ENCODE measurements at regions not wholly inside any gene's neighbourhood (a gene's known extent, or its start where the extent isn't known, plus 50 kb on each side); places are given as distances from the start of the nearest gene placed in this dataset.

GRCh38 chr2:173614265-173614930 is 259.7 kb downstream of the CDCA7 start:
- intact Hi-C loops (cut with micrococcal nuclease; ENCODE audit: unreplicated experiment) = no loop called here
- ChIA-PET POLR2A (ENCODE audit: low non-redundant PET) (no interaction called here), CTCF (interaction anchor here (0.5 kb wide), 1 partner anchor 723 kb away, joined by 4 read pairs; no protein-coding TSS in a partner anchor)
- no peak for DNase-seq (ENCODE audit: low spot score)
- H3K4me3 ChIP-seq (ENCODE audit: low read depth, low read length, poor library complexity, severe bottlenecking) = no peak overlapping the region
- peaks cover 57% of the 10 kb centered on the region for H3K27me3 ChIP-seq (replicated peaks; ENCODE audit: insufficient read depth, low read depth, low read length, poor library complexity)
- no TSS peak for BruUV-seq (replicated peaks)
- no peaks in the 10 kb centered on the region for H3K36me3 ChIP-seq (ENCODE audit: insufficient read depth, low read length, poor library complexity, severe bottlenecking)
- H3K9me3 ChIP-seq (ENCODE audit: low read depth, low read length, poor library complexity, severe bottlenecking) = no peaks in the 10 kb centered on the region
- H3K4me1 ChIP-seq (ENCODE audit: insufficient read depth, low read length, poor library complexity, severe bottlenecking) = no peaks in the 10 kb centered on the region
- no peak overlapping the region for H3K27ac ChIP-seq (ENCODE audit: low read depth, low read length, poor library complexity, severe bottlenecking)
- TF ChIP-seq EZH2 (IDR thresholded peaks at IDR 0.05; ENCODE audit: borderline replicate concordance, low read depth, low read length, poor library complexity, severe bottlenecking) (no peak), CTCF (conservative IDR thresholded peaks at IDR 0.05; ENCODE audit: low read depth, low read length) (no peak)

DNA sequence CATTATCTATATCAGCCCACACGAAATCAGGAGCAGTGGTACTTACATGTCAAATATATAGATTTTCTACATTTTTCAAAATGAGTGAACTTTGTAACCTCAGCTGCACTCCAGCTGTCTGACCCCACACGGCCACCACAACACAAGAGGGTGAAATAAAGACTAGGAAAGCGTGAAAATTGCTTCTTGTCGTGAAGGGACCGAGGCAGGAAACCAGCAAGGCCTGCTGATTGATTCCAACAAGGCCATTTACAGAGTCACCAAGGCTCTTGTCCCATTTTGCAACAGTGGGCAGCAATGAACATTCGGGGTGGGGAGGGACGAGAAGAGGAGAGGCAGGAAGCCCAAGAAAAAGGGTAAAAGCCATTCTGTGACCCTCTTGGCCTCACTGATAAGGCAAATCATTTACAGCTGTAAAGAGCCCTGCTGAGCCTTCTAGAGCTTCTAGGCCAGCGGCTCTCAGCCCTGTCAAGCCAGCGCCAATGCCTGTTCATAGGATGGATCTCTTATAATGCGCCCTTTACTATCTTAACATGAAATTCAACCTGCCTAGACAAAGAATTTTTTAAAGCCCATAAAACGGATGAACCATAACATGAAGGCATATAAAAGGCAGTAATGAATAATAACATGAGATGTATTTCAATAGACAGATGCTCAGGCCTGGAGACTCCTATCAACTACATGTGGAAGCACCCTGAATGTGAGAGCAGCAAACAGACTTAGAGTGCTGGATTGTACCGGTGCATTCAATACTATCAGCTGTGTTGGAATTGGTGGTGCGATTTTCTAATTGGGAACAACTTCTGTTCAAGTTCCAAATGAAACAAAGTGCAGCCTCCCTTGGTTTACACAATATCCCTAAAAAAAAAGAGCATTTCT is 269.0 kb downstream of the CDCA7 start:
- H3K9me3 ChIP-seq (ENCODE audit: low read depth, low read length, poor library complexity, severe bottlenecking) = no peaks in the 10 kb centered on the region
- TF ChIP-seq CTCF (conservative IDR thresholded peaks at IDR 0.05; ENCODE audit: low read depth, low read length) (no peak), EZH2 (IDR thresholded peaks at IDR 0.05; ENCODE audit: borderline replicate concordance, low read depth, low read length, poor library complexity, severe bottlenecking) (no peak)
- H3K27me3 ChIP-seq (replicated peaks; ENCODE audit: insufficient read depth, low read depth, low read length, poor library complexity) = peaks cover under 1% of the 10 kb centered on the region
- H3K4me1 ChIP-seq (ENCODE audit: insufficient read depth, low read length, poor library complexity, severe bottlenecking) = no peaks in the 10 kb centered on the region
- DNase-seq (ENCODE audit: low spot score) = no peak
- no TSS peak for BruUV-seq (replicated peaks)
- no peak overlapping the region for H3K4me3 ChIP-seq (ENCODE audit: low read depth, low read length, poor library complexity, severe bottlenecking)
- CTCF ChIA-PET = no interaction called here
- intact Hi-C loops (cut with micrococcal nuclease; ENCODE audit: unreplicated experiment) = no loop called here
- no peak overlapping the region for H3K27ac ChIP-seq (ENCODE audit: low read depth, low read length, poor library complexity, severe bottlenecking)
- H3K36me3 ChIP-seq (ENCODE audit: insufficient read depth, low read length, poor library complexity, severe bottlenecking) = no peaks in the 10 kb centered on the region
- POLR2A ChIA-PET (ENCODE audit: low non-redundant PET) = no interaction called here

- intact Hi-C loops (cut with micrococcal nuclease; ENCODE audit: unreplicated experiment) = no loop called here
Observed at GRCh38 chr2:173625315-173625714, 270.6 kb downstream of the CDCA7 start.

More at GRCh38 chr2:173625315-173625714, 270.6 kb downstream of the CDCA7 start:
- no peaks in the 10 kb centered on the region for H3K4me1 ChIP-seq (ENCODE audit: insufficient read depth, low read length, poor library complexity, severe bottlenecking)
- ChIA-PET CTCF (no interaction called here), POLR2A (ENCODE audit: low non-redundant PET) (no interaction called here)
- H3K4me3 ChIP-seq (ENCODE audit: low read depth, low read length, poor library complexity, severe bottlenecking) = no peak overlapping the region
- TF ChIP-seq CTCF (conservative IDR thresholded peaks at IDR 0.05; ENCODE audit: low read depth, low read length) (no peak), EZH2 (IDR thresholded peaks at IDR 0.05; ENCODE audit: borderline replicate concordance, low read depth, low read length, poor library complexity, severe bottlenecking) (no peak)
- H3K27ac ChIP-seq (ENCODE audit: low read depth, low read length, poor library complexity, severe bottlenecking) = no peak overlapping the region
- H3K36me3 ChIP-seq (ENCODE audit: insufficient read depth, low read length, poor library complexity, severe bottlenecking) = no peaks in the 10 kb centered on the region
- no peaks in the 10 kb centered on the region for H3K27me3 ChIP-seq (replicated peaks; ENCODE audit: insufficient read depth, low read depth, low read length, poor library complexity)
- no peak for DNase-seq (ENCODE audit: low spot score)
- no TSS peak for BruUV-seq (replicated peaks)
- no peaks in the 10 kb centered on the region for H3K9me3 ChIP-seq (ENCODE audit: low read depth, low read length, poor library complexity, severe bottlenecking)

Measured in A673 (cell line).